Naive B cell (primary cell): ENCODE measurements at regions not wholly inside any gene's neighbourhood (a gene's known extent, or its start where the extent isn't known, plus 50 kb on each side); places are given as distances from the start of the nearest gene placed in this dataset.

Source experiments
- ATAC-seq, 2 donors: fragments of 150-1000 bp; cut with Tn5 transposase; 2 replicates each; pipeline ENCODE4 v1.10.0; 2021; ENCODE audit warnings: low read depth in 2 of 2, mild to moderate bottlenecking in 2 of 2, moderate library complexity in 2 of 2
- DNase-seq: peaks from one replicate; pipeline ENCODE4 v3.0.0; 2022
- H3K27ac Mint-ChIP-seq, 6 donors: one replicate each; pipeline ENCODE4 v1.8.0; 2020 to 2022; ENCODE audit warnings: mild to moderate bottlenecking in 6 of 6, mixed read lengths in 6 of 6, moderate library complexity in 5 of 6, inconsistent platforms in 2 of 6
- H3K27me3 Mint-ChIP-seq, 3 donors: one replicate each; pipeline ENCODE4 v1.8.0; 2021 to 2022; ENCODE audit warnings: mixed read lengths in 3 of 3, mild to moderate bottlenecking in 1 of 3
- H3K36me3 Mint-ChIP-seq, 2 donors: one replicate each; pipeline ENCODE4 v1.8.0; 2020 to 2022; ENCODE audit warnings: mixed read lengths in 2 of 2, inconsistent platforms in 1 of 2, mild to moderate bottlenecking in 1 of 2
- H3K4me1 Mint-ChIP-seq, 3 donors: one replicate each; pipeline ENCODE4 v1.8.0; 2020 to 2022; ENCODE audit warnings: mixed read lengths in 3 of 3, inconsistent platforms in 1 of 3, mild to moderate bottlenecking in 1 of 3, moderate library complexity in 1 of 3
- H3K4me3 Mint-ChIP-seq, 8 donors: one replicate each; pipeline ENCODE4 v1.8.0; 2020 to 2022; ENCODE audit warnings: mild to moderate bottlenecking in 8 of 8, mixed read lengths in 8 of 8, moderate library complexity in 8 of 8, inconsistent platforms in 2 of 8
- H3K9me3 Mint-ChIP-seq, 7 donors: one replicate each; pipeline ENCODE4 v1.8.0; 2020 to 2022; ENCODE audit warnings: mixed read lengths in 7 of 7, mild to moderate bottlenecking in 5 of 7, inconsistent platforms in 2 of 7, moderate library complexity in 1 of 7

- H3K4me1 Mint-ChIP-seq = no peaks in the 10 kb centered on the region
- ATAC-seq (no peak), DNase-seq (no peak)
- H3K36me3 Mint-ChIP-seq = no peaks in the 10 kb centered on the region
- peaks cover 0 to 5% (median 2%) of the 10 kb centered on the region in 7 donors for H3K9me3 Mint-ChIP-seq
- no peaks in the 10 kb centered on the region for H3K27me3 Mint-ChIP-seq
- no peak overlapping the region for H3K4me3 Mint-ChIP-seq
- H3K27ac Mint-ChIP-seq = no peak overlapping the region
Measured at GRCh38 chr5:13251623-13252376, 692.7 kb downstream of the DNAH5 start.

GRCh38 chr5:13250464-13251291, 693.8 kb downstream of the DNAH5 start:
- Mint-ChIP-seq H3K36me3 (no peaks in the 10 kb centered on the region), H3K27me3 (no peaks in the 10 kb centered on the region), H3K4me1 (no peaks in the 10 kb centered on the region), H3K27ac (no peak overlapping the region), H3K9me3 (peaks cover 0 to 5% (median 2%) of the 10 kb centered on the region in 7 donors), H3K4me3 (no peak overlapping the region)
- no peak for DNase-seq
- ATAC-seq = no peak

- Mint-ChIP-seq H3K9me3 (peaks cover 0 to 7% (median 3%) of the 10 kb centered on the region in 7 donors), H3K4me1 (no peaks in the 10 kb centered on the region), H3K4me3 (no peak overlapping the region), H3K27ac (no peak overlapping the region), H3K27me3 (no peaks in the 10 kb centered on the region), H3K36me3 (no peaks in the 10 kb centered on the region)
- ATAC-seq = no peak
- DNase-seq = no peak
Measured at GRCh38 chr5:13249854-13250253, 694.6 kb downstream of the DNAH5 start.

GRCh38 chr5:13248253-13248652, 696.2 kb downstream of the DNAH5 start:
- Mint-ChIP-seq H3K27ac (no peak overlapping the region), H3K36me3 (no peaks in the 10 kb centered on the region), H3K4me1 (no peaks in the 10 kb centered on the region), H3K9me3 (peaks cover 0 to 7% (median 3%) of the 10 kb centered on the region in 7 donors), H3K27me3 (no peaks in the 10 kb centered on the region), H3K4me3 (no peak overlapping the region)
- ATAC-seq (no peak), DNase-seq (no peak)

GRCh38 chr5:13246053-13246452, 698.4 kb downstream of the DNAH5 start:
- no peak for ATAC-seq
- Mint-ChIP-seq H3K9me3 (peaks cover 0 to 9% (median 2%) of the 10 kb centered on the region in 7 donors), H3K4me3 (no peak overlapping the region), H3K27me3 (no peaks in the 10 kb centered on the region), H3K36me3 (no peaks in the 10 kb centered on the region), H3K27ac (no peak overlapping the region), H3K4me1 (no peaks in the 10 kb centered on the region)
- DNase-seq = no peak

GRCh38 chr5:13244151-13244550, 700.3 kb downstream of the DNAH5 start:
- ATAC-seq (no peak), DNase-seq (no peak)
- H3K36me3 Mint-ChIP-seq = no peaks in the 10 kb centered on the region
- H3K9me3 Mint-ChIP-seq = peaks cover 0 to 9% (median 2%) of the 10 kb centered on the region in 7 donors
- H3K27ac Mint-ChIP-seq = no peak overlapping the region
- no peak overlapping the region for H3K4me3 Mint-ChIP-seq
- no peaks in the 10 kb centered on the region for H3K27me3 Mint-ChIP-seq
- H3K4me1 Mint-ChIP-seq = no peaks in the 10 kb centered on the region

GRCh38 chr5:13227513-13227912, 717.0 kb downstream of the DNAH5 start:
- Mint-ChIP-seq H3K27ac (no peak overlapping the region), H3K4me3 (no peak overlapping the region), H3K4me1 (no peaks in the 10 kb centered on the region), H3K27me3 (no peaks in the 10 kb centered on the region), H3K36me3 (no peaks in the 10 kb centered on the region), H3K9me3 (peaks cover 0 to 9% (median 3%) of the 10 kb centered on the region in 7 donors)
- no peak for ATAC-seq
- no peak for DNase-seq

GRCh38 chr5:13218518-13218917, 726.0 kb downstream of the DNAH5 start:
- peaks cover 0 to 5% (median 4%) of the 10 kb centered on the region in 7 donors for H3K9me3 Mint-ChIP-seq
- H3K27me3 Mint-ChIP-seq = no peaks in the 10 kb centered on the region
- ATAC-seq = no peak
- H3K36me3 Mint-ChIP-seq = no peaks in the 10 kb centered on the region
- H3K4me3 Mint-ChIP-seq = no peak overlapping the region
- H3K27ac Mint-ChIP-seq = no peak overlapping the region
- no peak for DNase-seq
- no peaks in the 10 kb centered on the region for H3K4me1 Mint-ChIP-seq

GRCh38 chr5:13217636-13218035, 726.9 kb downstream of the DNAH5 start:
- peaks cover 0 to 5% (median 1%) of the 10 kb centered on the region in 7 donors for H3K9me3 Mint-ChIP-seq
- H3K36me3 Mint-ChIP-seq = no peaks in the 10 kb centered on the region
- H3K4me1 Mint-ChIP-seq = no peaks in the 10 kb centered on the region
- H3K27me3 Mint-ChIP-seq = no peaks in the 10 kb centered on the region
- ATAC-seq (no peak), DNase-seq (no peak)
- no peak overlapping the region for H3K4me3 Mint-ChIP-seq
- no peak overlapping the region for H3K27ac Mint-ChIP-seq

- no peaks in the 10 kb centered on the region for H3K4me1 Mint-ChIP-seq
- DNase-seq (no peak), ATAC-seq (no peak)
- H3K27ac Mint-ChIP-seq = no peak overlapping the region
- H3K36me3 Mint-ChIP-seq = no peaks in the 10 kb centered on the region
- no peak overlapping the region for H3K4me3 Mint-ChIP-seq
- no peaks in the 10 kb centered on the region for H3K27me3 Mint-ChIP-seq
- H3K9me3 Mint-ChIP-seq = peaks cover 0 to 4% (median 1%) of the 10 kb centered on the region in 7 donors
Measured at GRCh38 chr5:13215806-13216205, 728.7 kb downstream of the DNAH5 start.

GRCh38 chr5:13215370-13215769, 729.1 kb downstream of the DNAH5 start:
- no peak overlapping the region for H3K4me3 Mint-ChIP-seq
- H3K27ac Mint-ChIP-seq = no peak overlapping the region
- ATAC-seq = no peak

GRCh38 chr5:13214182-13214581, 730.3 kb downstream of the DNAH5 start:
- peaks cover 0 to 5% (median 3%) of the 10 kb centered on the region in 7 donors for H3K9me3 Mint-ChIP-seq
- H3K4me1 Mint-ChIP-seq = no peaks in the 10 kb centered on the region
- H3K27me3 Mint-ChIP-seq = no peaks in the 10 kb centered on the region
- no peak overlapping the region for H3K4me3 Mint-ChIP-seq
- no peaks in the 10 kb centered on the region for H3K36me3 Mint-ChIP-seq
- DNase-seq = no peak
- no peak overlapping the region for H3K27ac Mint-ChIP-seq
- no peak for ATAC-seq

More at GRCh38 chr5:13215370-13215769, 729.1 kb downstream of the DNAH5 start:
- Mint-ChIP-seq H3K9me3 (peaks cover 0 to 4% (median 0%) of the 10 kb centered on the region in 7 donors), H3K36me3 (no peaks in the 10 kb centered on the region), H3K4me1 (no peaks in the 10 kb centered on the region), H3K27me3 (no peaks in the 10 kb centered on the region)
- DNase-seq = no peak

GRCh38 chr5:13212886-13213285, 731.6 kb downstream of the DNAH5 start:
- ATAC-seq (no peak), DNase-seq (no peak)
- H3K27ac Mint-ChIP-seq = no peak overlapping the region
- peaks cover 0 to 7% (median 3%) of the 10 kb centered on the region in 7 donors for H3K9me3 Mint-ChIP-seq
- H3K36me3 Mint-ChIP-seq = no peaks in the 10 kb centered on the region
- no peaks in the 10 kb centered on the region for H3K27me3 Mint-ChIP-seq
- no peak overlapping the region for H3K4me3 Mint-ChIP-seq
- no peaks in the 10 kb centered on the region for H3K4me1 Mint-ChIP-seq

- H3K27me3 Mint-ChIP-seq = no peaks in the 10 kb centered on the region
- DNase-seq = no peak
- peaks cover 0 to 7% (median 3%) of the 10 kb centered on the region in 7 donors for H3K9me3 Mint-ChIP-seq
- no peak overlapping the region for H3K4me3 Mint-ChIP-seq
- no peak overlapping the region for H3K27ac Mint-ChIP-seq
- H3K4me1 Mint-ChIP-seq = no peaks in the 10 kb centered on the region
- no peak for ATAC-seq
- no peaks in the 10 kb centered on the region for H3K36me3 Mint-ChIP-seq
Measured at GRCh38 chr5:13211064-13211463, 733.4 kb downstream of the DNAH5 start.
